CD4-positive, alpha-beta T cell (primary cell): ENCODE measurements at regions not wholly inside any gene's neighbourhood (a gene's known extent, or its start where the extent isn't known, plus 50 kb on each side); places are given as distances from the start of the nearest gene placed in this dataset.

Experiments
- ATAC-seq: fragments of 200-7000 bp; cut with Tn5 transposase; one replicate; pipeline ENCODE4 v1.10.0; 2022; ENCODE audit warnings: mild to moderate bottlenecking; ENCODE audit not compliant: poor library complexity
- CTCF ChIA-PET: fragments of 350-600 bp; sonication (Branson Sonifier 250); formaldehyde crosslinking; loops from one replicate; lab custom pipeline; 2021; ENCODE audit warnings: antibody characterized with exemption, inconsistent platforms; lab: Charles Lee
- POLR2A ChIA-PET: fragments of 350-600 bp; sonication (Branson Sonifier 250); formaldehyde crosslinking; loops from one replicate; lab custom pipeline; 2021; ENCODE audit warnings: antibody characterized with exemption, inconsistent platforms; lab: Charles Lee
- DNase-seq, 14 experiments: peaks; one replicate each; pipeline ENCODE4 v3.0.0-alpha.2; 2013 to 2020; ENCODE audit warnings: mixed read lengths in 2 of 14
- H3K27ac ChIP-seq, 2 donors: one replicate each; pipeline versions ENCODE4 v1.5.1 to v1.7.0; 2013; ENCODE audit warnings: low read length in 2 of 2, low read depth in 1 of 2, mild to moderate bottlenecking in 1 of 2
- H3K27me3 ChIP-seq, 2 experiments: 1 replicate in 1 of 2; 2 replicates in 1 of 2; pipeline versions ENCODE4 v1.6.1 to v1.7.0; 2013; ENCODE audit warnings: low read length in 2 of 2, control low read depth in 1 of 2, mild to moderate bottlenecking in 1 of 2, moderate library complexity in 1 of 2; ENCODE audit not compliant: insufficient read depth in 2 of 2, control insufficient read depth in 1 of 2
- H3K36me3 ChIP-seq: one replicate; pipeline ENCODE4 v1.6.1; 2013; ENCODE audit warnings: low read length, control low read depth; ENCODE audit not compliant: insufficient read depth
- H3K4me1 ChIP-seq: one replicate; pipeline ENCODE4 v1.6.1; 2013; ENCODE audit warnings: low read length, control low read depth; ENCODE audit not compliant: insufficient read depth
- H3K4me3 ChIP-seq: one replicate; pipeline ENCODE4 v1.5.1; 2013; ENCODE audit warnings: mild to moderate bottlenecking, low read length, moderate library complexity
- H3K9me3 ChIP-seq, 2 experiments: 1 replicate in 1 of 2; 2 replicates in 1 of 2; pipeline versions ENCODE4 v1.6.1 to v1.7.0; 2013; ENCODE audit warnings: low read length in 2 of 2, mild to moderate bottlenecking in 2 of 2, control low read depth in 1 of 2, moderate library complexity in 1 of 2; ENCODE audit not compliant: control insufficient read depth in 1 of 2, insufficient read depth in 1 of 2
- H3K27ac Mint-ChIP-seq: one replicate; pipeline ENCODE4 v1.8.0; 2020; ENCODE audit warnings: mixed read lengths
- H3K27me3 Mint-ChIP-seq: one replicate; pipeline ENCODE4 v1.8.0; 2021; ENCODE audit warnings: mixed read lengths
- H3K36me3 Mint-ChIP-seq: one replicate; pipeline ENCODE4 v1.8.0; 2021; ENCODE audit warnings: low read depth, mixed read lengths
- H3K4me1 Mint-ChIP-seq: one replicate; pipeline ENCODE4 v1.8.0; 2021; ENCODE audit warnings: low read depth, mixed read lengths
- H3K4me3 Mint-ChIP-seq: one replicate; pipeline ENCODE4 v1.8.0; 2020; ENCODE audit warnings: mild to moderate bottlenecking, mixed read lengths
- H3K9me3 Mint-ChIP-seq: one replicate; pipeline ENCODE4 v1.8.0; 2020; ENCODE audit warnings: mixed read lengths
- CTCF ChIP-seq: fragments of 200-600 bp; IDR thresholded peaks from one replicate; pipeline ENCODE4 v1.8.0; 2022; ENCODE audit warnings: antibody characterized with exemption, mild to moderate bottlenecking
- intact Hi-C, 2 experiments: fragments of 100-400 bp; cut with DNase I in 1 of 2; cut with micrococcal nuclease in 1 of 2; formaldehyde crosslinking; loops; one replicate each; pipeline versions ENCODE4 v1.15.1 to v1.9.0; 2023 to 2025; cut with DNase I, micrococcal nuclease

- H3K27me3 ChIP-seq, result no peaks in the 10 kb centered on the region
- no peaks in the 10 kb centered on the region for H3K27me3 Mint-ChIP-seq
- H3K4me1 ChIP-seq, result no peaks in the 10 kb centered on the region
- ChIA-PET CTCF (no interaction called here), POLR2A (no interaction called here)
- DNase-seq, result no peak
- H3K4me3 ChIP-seq, result no peak overlapping the region
- no peaks in the 10 kb centered on the region for H3K36me3 Mint-ChIP-seq
- H3K27ac ChIP-seq, result no peak overlapping the region
- H3K36me3 ChIP-seq, result no peaks in the 10 kb centered on the region
- no peak for TF ChIP-seq CTCF
- no peaks in the 10 kb centered on the region for H3K9me3 ChIP-seq
- intact Hi-C loops, result no loop called here
- H3K27ac Mint-ChIP-seq, result no peak overlapping the region
- no peak for ATAC-seq
- H3K4me1 Mint-ChIP-seq, result no peaks in the 10 kb centered on the region
- no peaks in the 10 kb centered on the region for H3K9me3 Mint-ChIP-seq
- no peak overlapping the region for H3K4me3 Mint-ChIP-seq
Observed at GRCh38 chr22:48692734-48693376, 1134.8 kb downstream of the BRD1 start.

GRCh38 chr22:48691431-48691851, 1136.2 kb downstream of the BRD1 start:
- no peaks in the 10 kb centered on the region for H3K9me3 ChIP-seq
- TF ChIP-seq CTCF, result no peak
- H3K27ac ChIP-seq, result no peak overlapping the region
- H3K4me1 ChIP-seq, result no peaks in the 10 kb centered on the region
- ChIA-PET POLR2A (no interaction called here), CTCF (no interaction called here)
- Mint-ChIP-seq H3K27me3 (no peaks in the 10 kb centered on the region), H3K36me3 (no peaks in the 10 kb centered on the region), H3K4me3 (no peak overlapping the region), H3K27ac (no peak overlapping the region), H3K4me1 (no peaks in the 10 kb centered on the region), H3K9me3 (no peaks in the 10 kb centered on the region)
- DNase-seq, result no peak
- no peaks in the 10 kb centered on the region for H3K27me3 ChIP-seq
- H3K36me3 ChIP-seq, result no peaks in the 10 kb centered on the region
- H3K4me3 ChIP-seq, result no peak overlapping the region
- no peak for ATAC-seq
- intact Hi-C loops, result no loop called here

- POLR2A ChIA-PET, result no interaction called here
- no peaks in the 10 kb centered on the region for H3K27me3 ChIP-seq
- CTCF ChIA-PET, result no interaction called here
- Mint-ChIP-seq H3K36me3 (no peaks in the 10 kb centered on the region), H3K4me3 (no peak overlapping the region), H3K9me3 (no peaks in the 10 kb centered on the region), H3K4me1 (no peaks in the 10 kb centered on the region), H3K27me3 (no peaks in the 10 kb centered on the region), H3K27ac (no peak overlapping the region)
- H3K27ac ChIP-seq, result no peak overlapping the region
- H3K9me3 ChIP-seq, result peaks cover 0 to 3% of the 10 kb centered on the region in 2 experiments
- ATAC-seq, result no peak
- no peaks in the 10 kb centered on the region for H3K36me3 ChIP-seq
- no peak for DNase-seq
- no peaks in the 10 kb centered on the region for H3K4me1 ChIP-seq
- no peak overlapping the region for H3K4me3 ChIP-seq
- intact Hi-C loops, result no loop called here
- TF ChIP-seq CTCF, result no peak
Observed at GRCh38 chr22:48690583-48691317, 1136.9 kb downstream of the BRD1 start.
